ENCODE measurements at regions not wholly inside any gene's neighbourhood (a gene's known extent, or its start where the extent isn't known, plus 50 kb on each side); places are given as distances from the start of the nearest gene placed in this dataset.

- no peak for TF ChIP-seq RAD21 (IDR thresholded peaks at IDR 0.05 in 1 of 2, conservative IDR thresholded peaks at IDR 0.05 in 1 of 2; ENCODE audit: low read depth in 2 of 2, low read length in 2 of 2)
- TF ChIP-seq ZNF274 (IDR thresholded peaks at IDR 0.05; ENCODE audit: borderline replicate concordance, extremely low read depth, low read length): no peak
- no peak for TF ChIP-seq PHF8 (conservative IDR thresholded peaks at IDR 0.05; ENCODE audit: low read depth, low read length)
These were observed 387.8 kb upstream of the LYPLAL1 start (continued) for GRCh38 chr1:218785928-218786327.
